Right lobe of liver (tissue), 4 donors: ENCODE measurements at regions not wholly inside any gene's neighbourhood (a gene's known extent, or its start where the extent isn't known, plus 50 kb on each side); places are given as distances from the start of the nearest gene placed in this dataset.

Experiments
- CTCF ChIP-seq, 4 donors: fragments of 200-600 bp in 3 of 4; fragments of 450-650 bp in 1 of 4; IDR thresholded peaks; one replicate each; pipeline versions ENCODE4 v1.5.1 to v1.8.0; 2016 to 2022; ENCODE audit warnings: antibody characterized with exemption in 4 of 4, mild to moderate bottlenecking in 2 of 4
- POLR2A ChIP-seq: fragments of 450-650 bp; IDR thresholded peaks from one replicate; pipeline ENCODE4 v1.6.1; 2017; ENCODE audit warnings: antibody characterized with exemption, mild to moderate bottlenecking
- donor health status: DM: no; HTN: no; CAD: no.
- donor health status: DM: no; HTN: no; CAD: no.
- donor health status: DM: no; HTN: yes; CAD: no.

- no peak for TF ChIP-seq CTCF (IDR thresholded peaks at IDR 0.05)
- no peak for TF ChIP-seq POLR2A
Observed at GRCh38 chr14:25882899-25883298, 714.9 kb downstream of the NOVA1 start.
